NK-92 (cell line): ENCODE measurements at regions not wholly inside any gene's neighbourhood (a gene's known extent, or its start where the extent isn't known, plus 50 kb on each side); places are given as distances from the start of the nearest gene placed in this dataset.

ENCODE experiments used
- DNase-seq: peaks from one replicate; lab custom pipeline; 2025; ENCODE audit not compliant: unreplicated experiment; lab: John Stamatoyannopoulos, UW

- no peak for DNase-seq
Measured at GRCh38 chr20:50284811-50285375, 94.3 kb downstream of the CEBPB start.

- no peak for DNase-seq
Measured at GRCh38 chr20:50285376-50286173, 94.9 kb downstream of the CEBPB start.

- no peak for DNase-seq
Measured at GRCh38 chr20:50286174-50286511, 95.5 kb downstream of the CEBPB start.

- DNase-seq, result no peak
Measured at GRCh38 chr20:50286609-50287008, 96.0 kb downstream of the CEBPB start.

GRCh38 chr20:50287512-50287911, 96.9 kb downstream of the CEBPB start:
- no peak for DNase-seq

GRCh38 chr20:50288128-50288623, 97.5 kb downstream of the CEBPB start:
- no peak for DNase-seq

GRCh38 chr20:50289581-50289980, 99.0 kb downstream of the CEBPB start:
- no peak for DNase-seq

- DNase-seq, result no peak
Measured at GRCh38 chr20:50290112-50290511, 99.5 kb downstream of the CEBPB start.

GRCh38 chr20:50290808-50291207, 100.2 kb downstream of the CEBPB start:
- DNase-seq, result no peak

- no peak for DNase-seq
Measured at GRCh38 chr20:50291254-50292078, 100.8 kb downstream of the CEBPB start.

GRCh38 chr20:50292079-50292590, 101.5 kb downstream of the CEBPB start:
- DNase-seq, result no peak

- DNase-seq, result no peak
Measured at GRCh38 chr20:50292591-50293283, 102.1 kb downstream of the CEBPB start.

- no peak for DNase-seq
Measured at GRCh38 chr20:50293284-50294139, 102.9 kb downstream of the CEBPB start.

GRCh38 chr20:50294164-50295088, 103.8 kb downstream of the CEBPB start:
- DNase-seq, result no peak

- no peak for DNase-seq
Measured at GRCh38 chr20:50295345-50295744, 104.7 kb downstream of the CEBPB start.

- DNase-seq, result no peak
Measured at GRCh38 chr20:50295762-50296449, 105.3 kb downstream of the CEBPB start.

- DNase-seq, result no peak
Measured at GRCh38 chr20:50296450-50297375, 106.1 kb downstream of the CEBPB start.
